RPMI7951 (cell line): ENCODE measurements at regions not wholly inside any gene's neighbourhood (a gene's known extent, or its start where the extent isn't known, plus 50 kb on each side); places are given as distances from the start of the nearest gene placed in this dataset.

ENCODE experiments used
- DNase-seq: peaks from one replicate; pipeline ENCODE4 v3.0.0-alpha.2; 2012; ENCODE audit warnings: low read depth

- peak; percentile 5 for DNase-seq
These were observed 140.6 kb upstream of the TNRC6C start for GRCh38 chr17:77817953-77818352.

GRCh38 chr17:77819497-77819896 lies 139.0 kb upstream of the TNRC6C start:
- DNase-seq, result no peak

DNA sequence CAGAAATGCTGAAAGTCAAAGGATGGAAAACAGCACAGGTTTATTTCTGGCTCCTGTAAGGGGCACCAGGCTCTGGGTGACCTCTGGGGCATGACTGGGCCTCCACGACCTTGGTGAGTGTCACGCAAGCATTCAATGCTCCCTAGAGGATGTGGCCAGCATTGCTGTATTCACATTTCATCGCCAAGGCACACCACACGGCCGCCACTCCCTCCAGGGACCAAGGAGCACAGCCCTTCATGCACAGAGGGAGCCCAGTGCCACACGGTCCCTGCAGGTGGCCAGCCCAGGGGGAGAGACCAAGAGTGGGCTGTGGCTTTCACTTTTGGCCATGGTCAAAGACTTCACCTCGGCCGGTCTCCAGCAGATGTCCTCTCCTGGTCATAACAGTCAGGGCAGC lies 137.4 kb upstream of the TNRC6C start:
- DNase-seq, result peak; percentile 17

- DNase-seq, result no peak
These were observed 136.0 kb upstream of the TNRC6C start for GRCh38 chr17:77822302-77823030.

GRCh38 chr17:77824102-77824779 lies 134.3 kb upstream of the TNRC6C start:
- DNase-seq, result no peak

DNA sequence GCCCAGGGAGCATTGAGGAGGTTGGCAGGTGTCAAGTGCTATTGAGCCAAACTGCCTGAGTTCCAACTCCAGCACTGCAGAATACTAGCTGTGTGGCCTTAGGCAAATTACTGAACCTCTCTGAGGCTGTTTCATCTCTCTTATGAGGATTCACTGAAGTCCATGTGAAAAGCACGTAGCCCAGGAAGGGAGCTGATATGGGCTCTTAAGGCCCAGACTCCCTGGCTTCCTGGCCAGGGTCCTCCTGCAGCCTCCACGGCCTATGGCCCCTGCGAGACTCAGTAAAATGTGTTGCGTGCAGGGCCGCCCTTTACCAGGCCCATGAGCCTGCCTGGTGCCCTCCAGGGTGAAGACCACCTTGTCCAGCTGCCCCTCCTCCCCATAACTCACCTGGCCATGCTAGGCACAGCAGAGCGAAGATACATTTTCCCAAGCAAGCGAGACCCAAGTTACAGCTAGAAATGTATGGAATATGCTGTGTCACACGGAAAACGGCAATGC lies 133.7 kb upstream of the TNRC6C start:
- DNase-seq, result no peak

- DNase-seq, result no peak
These were observed 132.9 kb upstream of the TNRC6C start for GRCh38 chr17:77825621-77826020.

DNA sequence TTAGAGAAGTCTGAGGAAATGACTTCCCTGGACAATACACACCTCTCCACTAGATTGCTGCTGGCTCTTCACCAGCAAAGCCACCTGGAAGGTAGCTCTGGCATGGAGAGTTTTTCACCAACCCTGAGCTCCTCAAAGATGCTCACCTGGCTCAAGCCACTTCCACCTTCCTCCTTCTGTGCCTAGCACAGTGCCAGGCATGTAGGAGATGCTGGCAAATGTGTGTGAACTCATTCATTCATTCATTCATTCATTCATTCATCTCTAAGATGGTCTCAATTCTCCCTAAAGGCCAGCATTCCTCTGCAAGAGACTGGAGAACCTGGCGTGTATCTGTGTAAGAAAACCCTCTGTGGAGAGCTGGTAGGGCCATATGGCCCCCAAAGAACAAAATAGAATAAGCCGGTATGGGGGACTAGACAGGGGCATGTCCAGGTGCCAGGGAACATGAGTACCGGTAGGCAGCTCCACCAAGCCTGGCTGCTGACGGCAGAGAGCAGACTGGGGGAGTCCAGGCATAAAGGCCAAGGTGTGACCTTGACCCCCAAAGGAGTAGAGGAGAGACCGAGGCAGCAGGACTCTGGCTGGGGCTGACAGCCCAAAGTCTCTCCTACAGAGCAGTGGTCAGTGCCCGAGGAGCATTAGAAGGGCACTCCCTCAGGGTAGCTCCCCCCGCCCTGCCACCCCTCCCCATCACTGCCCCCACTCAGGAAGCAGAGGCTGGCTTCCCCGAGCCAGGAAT lies 132.2 kb upstream of the TNRC6C start:
- DNase-seq, result no peak

GRCh38 chr17:77827039-77827438 lies 131.5 kb upstream of the TNRC6C start:
- no peak for DNase-seq

DNA sequence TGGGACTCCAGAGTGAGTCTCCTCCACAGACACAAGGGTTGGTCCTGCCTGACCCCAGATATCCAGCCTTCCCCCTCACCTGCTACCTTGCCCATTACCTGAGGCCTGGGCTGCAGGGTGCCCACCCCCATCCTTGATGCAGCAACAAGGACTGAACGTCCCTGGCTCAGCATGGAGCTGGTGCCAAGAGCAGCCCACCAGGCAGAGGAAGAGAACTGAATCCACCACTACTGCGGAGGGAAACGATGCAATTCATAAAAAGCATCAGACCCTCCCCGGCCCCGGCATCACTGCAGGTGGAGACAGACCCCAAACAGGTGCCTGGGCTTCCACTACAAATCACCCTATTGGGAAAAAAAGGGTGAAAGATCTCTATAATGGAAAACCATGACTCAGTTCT lies 131.0 kb upstream of the TNRC6C start:
- no peak for DNase-seq

DNA sequence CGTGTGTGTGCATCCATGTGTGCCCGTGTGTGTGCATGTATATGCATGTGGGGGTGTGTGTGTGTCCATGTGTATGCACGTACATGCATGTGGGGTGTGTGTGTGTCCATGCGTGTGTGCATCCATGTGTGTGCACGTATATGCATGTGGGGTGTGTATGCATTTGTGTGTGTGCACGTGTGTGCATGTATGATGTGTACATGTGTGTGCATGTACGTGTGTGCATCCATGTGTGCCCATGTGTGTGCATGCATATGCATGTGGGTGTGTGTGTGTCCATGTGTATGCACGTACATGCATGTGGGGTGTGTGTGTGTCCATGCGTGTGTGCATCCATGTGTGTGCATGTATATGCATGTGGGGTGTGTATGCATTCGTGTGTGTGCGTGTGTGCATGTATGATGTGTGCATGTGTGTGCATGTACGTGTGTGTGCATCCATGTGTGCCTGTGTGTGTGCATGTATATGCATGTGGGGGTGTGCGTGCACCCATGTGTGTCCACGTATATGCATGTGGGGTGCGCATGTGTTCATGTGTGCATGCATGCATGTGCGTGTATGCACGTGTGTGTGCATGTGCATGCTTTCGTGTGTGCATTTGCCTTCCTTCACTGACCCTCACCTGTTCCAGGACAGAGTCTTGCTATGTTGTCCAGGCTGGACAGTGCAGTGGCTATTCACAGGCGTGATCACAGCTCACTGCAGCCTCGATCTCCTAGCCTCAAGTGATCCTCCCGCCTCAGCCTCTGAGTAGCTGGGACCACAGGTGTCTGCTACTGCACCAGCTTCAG lies 129.6 kb upstream of the TNRC6C start:
- no peak for DNase-seq

DNA sequence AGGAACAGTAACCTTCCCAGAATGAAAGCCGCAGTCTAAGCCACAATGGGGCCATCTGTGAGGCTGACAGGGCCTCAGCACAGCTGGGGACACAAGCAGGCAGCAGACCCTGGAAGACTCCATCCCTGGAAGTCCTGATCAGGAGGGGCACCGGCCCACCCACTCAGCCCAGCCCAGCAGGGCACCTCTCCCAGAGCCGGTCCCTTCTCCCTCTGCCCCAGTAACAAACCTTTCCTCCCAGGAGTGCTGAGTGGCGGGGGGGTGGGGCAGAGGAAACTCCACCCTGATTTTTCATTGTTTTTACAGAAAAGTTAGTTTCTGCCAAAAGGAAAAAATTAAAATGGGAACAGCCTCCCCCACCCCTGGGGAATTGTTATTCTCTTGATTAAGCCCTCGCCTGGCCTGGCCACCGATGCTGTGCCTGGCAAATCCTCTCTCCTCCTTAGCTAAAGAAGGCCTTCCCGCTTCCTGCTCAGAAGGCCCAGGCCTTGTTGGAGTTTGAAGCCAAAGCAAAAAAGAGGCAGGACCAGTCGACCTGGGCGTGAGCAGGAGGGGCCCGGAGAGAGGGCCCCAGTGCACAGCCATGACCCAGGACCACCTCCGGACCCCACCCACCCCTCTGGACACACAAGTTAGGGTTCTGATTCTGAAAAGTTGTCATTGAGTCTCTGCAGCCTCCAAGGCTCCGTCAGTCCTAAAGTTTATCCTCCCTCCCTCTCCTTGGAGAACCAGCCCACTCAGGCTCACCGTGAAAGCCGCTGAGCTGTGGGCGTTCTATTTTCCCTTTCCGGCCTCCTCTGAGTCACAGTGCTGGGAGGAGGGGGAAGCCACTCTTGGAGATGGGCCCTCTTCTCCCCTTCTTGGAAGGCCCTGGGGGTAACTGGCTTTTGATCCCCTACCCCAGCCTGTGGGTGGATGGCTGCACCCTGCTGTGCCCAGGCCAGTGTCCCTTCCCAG lies 128.4 kb upstream of the TNRC6C start:
- peak; percentile 56 for DNase-seq

GRCh38 chr17:77830816-77831473 lies 127.6 kb upstream of the TNRC6C start:
- no peak for DNase-seq

DNA sequence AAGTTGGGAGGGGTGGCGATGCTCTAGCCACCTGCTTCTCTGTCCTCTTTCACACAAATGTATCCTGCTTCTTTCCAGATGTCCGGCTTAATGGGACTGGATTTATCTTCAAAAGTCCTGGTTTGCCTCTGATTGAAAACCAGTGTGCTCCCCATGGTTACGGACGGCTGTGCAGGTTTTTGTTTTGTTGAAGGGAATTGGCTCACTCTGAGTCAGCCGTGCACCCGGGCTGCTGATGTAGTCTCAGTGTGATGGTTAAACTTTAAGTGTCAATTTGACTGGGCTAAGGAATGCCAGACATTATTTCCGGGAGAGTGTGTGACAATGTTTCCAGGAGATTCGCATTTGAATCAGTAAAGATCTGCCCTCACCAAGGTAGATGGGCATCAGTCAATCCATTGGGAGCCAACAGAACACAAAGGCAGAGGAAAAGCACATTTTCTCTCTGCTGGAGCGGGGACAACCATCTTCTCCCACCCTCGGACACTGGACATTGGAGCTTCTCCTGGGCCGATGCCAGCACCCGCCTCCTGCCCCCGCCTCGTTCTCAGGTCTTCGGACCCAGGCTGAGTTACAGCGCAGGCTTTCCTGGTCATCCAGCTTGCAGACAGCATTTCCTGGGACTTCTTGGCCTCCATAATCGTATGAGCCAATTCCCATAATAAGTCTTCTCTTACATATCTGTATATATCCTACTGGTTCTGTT lies 126.9 kb upstream of the TNRC6C start:
- peak; percentile 36 for DNase-seq

- DNase-seq, result no peak
These were observed 126.3 kb upstream of the TNRC6C start for GRCh38 chr17:77832180-77832560.

DNA sequence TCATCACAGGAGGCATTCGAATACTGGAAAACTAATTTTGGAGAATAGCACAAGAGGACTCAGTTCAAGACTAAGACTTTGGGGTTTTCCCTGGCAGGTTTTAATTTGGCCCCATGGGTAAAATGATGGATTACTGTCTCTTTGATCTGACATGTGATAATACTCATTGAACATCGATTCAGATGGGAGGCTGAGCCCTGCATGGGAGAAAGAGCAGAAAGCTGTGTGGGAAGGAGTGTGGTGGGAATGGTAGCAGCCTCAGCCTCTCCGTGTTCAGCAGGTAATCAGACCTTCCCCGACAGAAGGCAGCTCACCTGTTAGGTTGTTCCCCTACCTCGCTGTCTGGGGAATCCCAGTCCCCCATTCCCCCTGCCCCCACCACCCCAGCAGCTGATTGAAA lies 124.7 kb upstream of the TNRC6C start:
- DNase-seq, result no peak

DNA sequence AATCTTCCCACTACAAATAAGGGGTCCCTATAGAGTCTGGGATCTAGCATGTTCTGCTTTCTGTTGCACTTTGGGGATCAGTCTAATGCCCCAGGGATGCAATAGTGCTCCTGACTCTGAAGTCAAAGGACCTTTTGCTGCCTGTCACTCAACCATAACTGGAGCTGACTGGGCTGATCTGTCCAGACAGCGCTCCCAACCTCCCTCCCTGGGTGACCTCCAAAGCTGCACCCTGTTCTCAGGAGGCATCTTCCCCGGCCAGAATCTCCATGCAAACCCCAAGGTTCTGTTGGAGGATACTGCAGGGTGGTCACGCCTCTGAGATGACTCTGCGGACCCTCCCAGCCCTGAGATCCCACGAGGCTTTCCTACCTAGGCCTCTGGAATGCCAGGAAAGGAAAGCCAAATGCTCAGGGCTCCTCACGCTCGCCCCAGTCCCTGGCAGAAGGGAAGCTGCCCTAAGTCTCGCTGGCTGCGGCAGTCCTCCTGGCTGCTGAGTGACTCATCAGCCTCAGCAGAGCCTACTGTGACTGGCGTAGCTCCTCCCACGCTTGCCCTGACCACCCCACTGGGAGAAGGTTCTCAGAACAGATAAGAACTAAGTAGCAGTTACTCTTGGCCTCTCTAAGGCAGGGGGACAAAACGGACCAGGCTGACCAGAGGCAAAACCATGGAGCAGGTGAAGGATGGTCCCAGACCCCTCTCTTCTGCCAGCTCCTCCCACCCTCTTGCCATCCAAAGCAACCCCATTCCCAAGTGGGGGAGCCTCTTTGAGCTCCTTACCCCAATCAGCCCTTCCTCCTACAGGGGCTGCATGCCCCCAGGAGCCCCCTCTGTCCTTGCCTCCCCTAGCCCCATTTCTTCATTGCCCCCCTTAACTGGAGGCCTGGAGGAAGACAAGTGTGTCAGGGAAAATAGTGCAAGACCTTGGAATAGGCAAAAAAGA lies 124.1 kb upstream of the TNRC6C start:
- DNase-seq, result peak; percentile 83

- no peak for DNase-seq
These were observed 121.9 kb upstream of the TNRC6C start for GRCh38 chr17:77836557-77837041.
